Loucy (cell line): ENCODE measurements at regions not wholly inside any gene's neighbourhood (a gene's known extent, or its start where the extent isn't known, plus 50 kb on each side); places are given as distances from the start of the nearest gene placed in this dataset.

Experiments used
- H2AFZ ChIP-seq: fragments of 200-600 bp; sonication (generic); 2 replicates; pipeline ENCODE4 v1.6.0; 2016; ENCODE audit warnings: antibody characterized with exemption, mild to moderate bottlenecking, low read length, moderate library complexity
- H3F3A ChIP-seq: fragments of 200-600 bp; 2 replicates; pipeline ENCODE4 v1.6.0; 2016; ENCODE audit warnings: antibody characterized with exemption, low read depth, mild to moderate bottlenecking
- H3K27me3 ChIP-seq: fragments of 200-600 bp; sonication (generic); 2 replicates; pipeline ENCODE4 v1.6.1; 2014; ENCODE audit warnings: low read length, mild to moderate bottlenecking; ENCODE audit not compliant: insufficient read depth, poor library complexity, severe bottlenecking
- H3K36me3 ChIP-seq: fragments of 200-600 bp; sonication (generic); 2 replicates; pipeline ENCODE4 v1.6.1; 2016; ENCODE audit warnings: low read length; ENCODE audit not compliant: insufficient read depth
- H3K4me1 ChIP-seq: fragments of 200-600 bp; sonication (generic); 2 replicates; pipeline ENCODE4 v1.5.1; 2014; ENCODE audit warnings: low read length, mild to moderate bottlenecking; ENCODE audit not compliant: insufficient read depth, poor library complexity, severe bottlenecking
- H3K4me2 ChIP-seq: fragments of 200-600 bp; sonication (generic); 2 replicates; pipeline ENCODE4 v1.6.0; 2014; ENCODE audit warnings: antibody characterized with exemption, low read length, low read depth, mild to moderate bottlenecking; ENCODE audit not compliant: poor library complexity, severe bottlenecking
- H3K4me3 ChIP-seq: fragments of 200-600 bp; sonication (generic); 2 replicates; pipeline ENCODE4 v1.5.1; 2014; ENCODE audit warnings: low read length, mild to moderate bottlenecking, mixed read lengths; ENCODE audit not compliant: poor library complexity, severe bottlenecking
- H3K79me2 ChIP-seq: fragments of 200-600 bp; sonication (generic); 2 replicates; pipeline ENCODE4 v1.6.1; 2014; ENCODE audit warnings: low read length; ENCODE audit not compliant: insufficient read depth
- H3K9ac ChIP-seq: fragments of 200-600 bp; sonication (generic); 2 replicates; pipeline ENCODE4 v1.6.0; 2014; ENCODE audit warnings: mild to moderate bottlenecking, low read depth, low read length, moderate library complexity; ENCODE audit not compliant: poor library complexity, severe bottlenecking
- H3K9me2 ChIP-seq: fragments of 200-600 bp; sonication (generic); replicated peaks from 2 replicates; pipeline ENCODE4 v1.6.1; 2016; ENCODE audit warnings: low read depth, low read length, mixed read lengths
- H3K9me3 ChIP-seq: fragments of 200-600 bp; sonication (generic); 2 replicates; pipeline ENCODE4 v1.6.1; 2014; ENCODE audit warnings: mild to moderate bottlenecking, antibody characterized with exemption, low read length, low read depth; ENCODE audit not compliant: insufficient read depth
- H4K20me1 ChIP-seq: fragments of 200-600 bp; sonication (generic); 2 replicates; pipeline ENCODE4 v1.6.0; 2014; ENCODE audit warnings: antibody characterized with exemption, low read length, mild to moderate bottlenecking; ENCODE audit not compliant: insufficient read depth, poor library complexity, severe bottlenecking
- CTCF ChIP-seq: fragments of 200-600 bp; sonication (generic); conservative IDR thresholded peaks from 2 replicates; pipeline ENCODE4 v1.5.1; 2014; ENCODE audit warnings: mild to moderate bottlenecking, antibody characterized with exemption, low read length
- EZH2phosphoT487 ChIP-seq: fragments of 200-600 bp; IDR thresholded peaks from 2 replicates; pipeline ENCODE4 v1.6.1; 2018; ENCODE audit warnings: antibody characterized with exemption, mild to moderate bottlenecking, moderate library complexity, borderline replicate concordance

- Histone ChIP-seq H2AFZ (no peak overlapping the region), H3K4me1 (no peaks in the 10 kb centered on the region), H3K79me2 (no peaks in the 10 kb centered on the region), H3K9ac (no peak overlapping the region), H3K9me3 (no peaks in the 10 kb centered on the region; the same call in 1 of the 2 replicates), H3K4me3 (no peak overlapping the region), H3K4me2 (no peak overlapping the region), H3K36me3 (no peaks in the 10 kb centered on the region), H3K27me3 (no peaks in the 10 kb centered on the region), H3F3A (no peaks in the 10 kb centered on the region), H4K20me1 (no peaks in the 10 kb centered on the region), H3K9me2 (no peaks in the 10 kb centered on the region)
- TF ChIP-seq CTCF (no peak), EZH2phosphoT487 (no peak)
These were observed 176.4 kb upstream of the PTER start for GRCh38 chr10:16260388-16260787.

GRCh38 chr10:16271571-16271970 is 165.2 kb upstream of the PTER start:
- Histone ChIP-seq H3K27me3 (no peaks in the 10 kb centered on the region), H3K4me2 (no peak overlapping the region), H3K79me2 (no peaks in the 10 kb centered on the region), H3F3A (no peaks in the 10 kb centered on the region), H3K9ac (no peak overlapping the region), H3K9me3 (no peaks in the 10 kb centered on the region), H3K4me1 (no peaks in the 10 kb centered on the region), H3K36me3 (no peaks in the 10 kb centered on the region), H3K9me2 (no peaks in the 10 kb centered on the region), H3K4me3 (no peak overlapping the region), H2AFZ (no peak overlapping the region), H4K20me1 (no peaks in the 10 kb centered on the region)
- TF ChIP-seq CTCF, result no peak
- TF ChIP-seq EZH2phosphoT487, result no peak

- Histone ChIP-seq H3K9ac (no peak overlapping the region), H3K4me1 (no peaks in the 10 kb centered on the region), H3K9me3 (no peaks in the 10 kb centered on the region), H3K4me3 (no peak overlapping the region), H3K4me2 (no peak overlapping the region), H3K9me2 (no peaks in the 10 kb centered on the region), H3K79me2 (no peaks in the 10 kb centered on the region), H3K27me3 (no peaks in the 10 kb centered on the region), H4K20me1 (no peaks in the 10 kb centered on the region), H3K36me3 (no peaks in the 10 kb centered on the region), H2AFZ (no peak overlapping the region), H3F3A (no peaks in the 10 kb centered on the region)
- TF ChIP-seq CTCF (no peak), EZH2phosphoT487 (no peak)
These were observed 161.9 kb upstream of the PTER start for GRCh38 chr10:16274911-16275310.
